ENCODE measurements at regions not wholly inside any gene's neighbourhood (a gene's known extent, or its start where the extent isn't known, plus 50 kb on each side); places are given as distances from the start of the nearest gene placed in this dataset.

- TF ChIP-seq AFF1 (IDR thresholded peaks at IDR 0.05; ENCODE audit: low read depth in 1 of 2, partially characterized antibody in 2 of 2) (no peak), ZNF785 (CRISPR knock-in tag; IDR thresholded peaks at IDR 0.05) (no peak), GABPA (tag; conservative IDR thresholded peaks at IDR 0.05; ENCODE audit: low read depth) (no peak), MYBL2 (IDR thresholded peaks at IDR 0.05; ENCODE audit: low read depth) (no peak), MYBL2 (CRISPR knock-in tag; IDR thresholded peaks at IDR 0.05; ENCODE audit: borderline replicate concordance) (no peak), FOXJ2 (tag; IDR thresholded peaks at IDR 0.05) (no peak), NFXL1 (CRISPR knock-in tag; IDR thresholded peaks at IDR 0.05) (no peak), RCOR1 (IDR thresholded peaks at IDR 0.05; ENCODE audit: borderline replicate concordance in 1 of 2, low read depth in 2 of 2, low read length in 2 of 2) (peak in 1 of 2 experiments; percentile 26; a peak in 1 of 4 replicates), TCF3 (CRISPR knock-in tag; IDR thresholded peaks at IDR 0.05) (peak; percentile 44), ZNF644 (tag; IDR thresholded peaks at IDR 0.05; ENCODE audit: low read depth) (no peak), PRMT5 (CRISPR knock-in tag; IDR thresholded peaks at IDR 0.05) (no peak), ESRRA (IDR thresholded peaks at IDR 0.05; ENCODE audit: borderline replicate concordance, low read depth) (peak; percentile 23; the same call in 1 of the 2 replicates), ZC3H8 (IDR thresholded peaks at IDR 0.05) (no peak), PCBP1 (IDR thresholded peaks at IDR 0.05; ENCODE audit: low read depth, low read length, poor library complexity, severe bottlenecking) (no peak), RBM22 (IDR thresholded peaks at IDR 0.05; ENCODE audit: low read depth, low read length, poor library complexity, severe bottlenecking) (no peak), CTCF (IDR thresholded peaks at IDR 0.05 in 2 of 3, conservative IDR thresholded peaks at IDR 0.05 in 1 of 3; ENCODE audit: insufficient read depth in 2 of 3, low read depth in 1 of 3, low read length in 3 of 3) (no peak), TSC22D4 (tag; IDR thresholded peaks at IDR 0.05) (no peak), NR0B1 (IDR thresholded peaks at IDR 0.05; ENCODE audit: partially characterized antibody) (no peak), THAP7 (CRISPR knock-in tag; IDR thresholded peaks at IDR 0.05) (no peak), ZNF561 (CRISPR knock-in tag; conservative IDR thresholded peaks at IDR 0.05) (no peak), SMARCA4 (IDR thresholded peaks at IDR 0.05) (peak; percentile 18; the same call in 1 of the 2 replicates), EP300 (IDR thresholded peaks at IDR 0.05; ENCODE audit: low read length) (0 out of 2 replicates have a peak, but pooled peaks have one; percentile 3)
These were observed 60.8 kb downstream of the MID1IP1 start (continued) for GRCh38 chrX:38862100-38862499.
